Naive thymus-derived CD8-positive, alpha-beta T cell (primary cell): ENCODE measurements at regions not wholly inside any gene's neighbourhood (a gene's known extent, or its start where the extent isn't known, plus 50 kb on each side); places are given as distances from the start of the nearest gene placed in this dataset.

Source experiments
- ATAC-seq, 2 donors: fragments of 150-1000 bp; cut with Tn5 transposase in 1 of 2; sonication (Bioruptor Pico), chemical (Tn5 transposase) in 1 of 2; 1 replicate in 1 of 2; 2 replicates in 1 of 2; pipeline ENCODE4 v1.10.0; 2021; ENCODE audit warnings: mild to moderate bottlenecking in 2 of 2, moderate library complexity in 2 of 2
- POLR2A ChIA-PET: fragments of 350-600 bp; sonication (Branson Sonifier 250); formaldehyde crosslinking; loops from one replicate; lab custom pipeline; 2021; ENCODE audit warnings: antibody characterized with exemption; lab: Charles Lee
- DNase-seq, 10 donors: peaks; one replicate each; pipeline versions ENCODE4 v3.0.0 to v3.0.0-alpha.2; 2020 to 2022
- H3K27ac Mint-ChIP-seq, 10 donors: one replicate each; pipeline ENCODE4 v1.8.0; 2020 to 2022; ENCODE audit warnings: mild to moderate bottlenecking in 10 of 10, mixed read lengths in 10 of 10, moderate library complexity in 4 of 10, inconsistent platforms in 1 of 10
- H3K27me3 Mint-ChIP-seq, 5 donors: one replicate each; pipeline ENCODE4 v1.8.0; 2021 to 2022; ENCODE audit warnings: mixed read lengths in 5 of 5
- H3K36me3 Mint-ChIP-seq, 3 donors: one replicate each; pipeline ENCODE4 v1.8.0; 2020 to 2022; ENCODE audit warnings: mixed read lengths in 3 of 3, mild to moderate bottlenecking in 2 of 3, inconsistent platforms in 1 of 3
- H3K4me1 Mint-ChIP-seq, 4 donors: one replicate each; pipeline ENCODE4 v1.8.0; 2021 to 2022; ENCODE audit warnings: mixed read lengths in 4 of 4
- H3K4me3 Mint-ChIP-seq, 10 donors: one replicate each; pipeline ENCODE4 v1.8.0; 2020 to 2022; ENCODE audit warnings: mild to moderate bottlenecking in 10 of 10, mixed read lengths in 10 of 10, moderate library complexity in 6 of 10, inconsistent platforms in 1 of 10
- H3K9me3 Mint-ChIP-seq, 9 donors: one replicate each; pipeline ENCODE4 v1.8.0; 2020 to 2022; ENCODE audit warnings: mixed read lengths in 9 of 9, mild to moderate bottlenecking in 3 of 9, inconsistent platforms in 1 of 9, moderate library complexity in 1 of 9

GRCh38 chr6:138600261-138600660 lies 101.0 kb upstream of the NHSL1 start:
- no peak for ATAC-seq
- Mint-ChIP-seq H3K27ac (no peak overlapping the region), H3K4me3 (no peak overlapping the region), H3K36me3 (no peaks in the 10 kb centered on the region), H3K9me3 (no peaks in the 10 kb centered on the region), H3K4me1 (no peaks in the 10 kb centered on the region), H3K27me3 (peaks cover 2 to 11% (median 6%) of the 10 kb centered on the region in 5 donors)
- DNase-seq: no peak
- POLR2A ChIA-PET: no interaction called here

- Mint-ChIP-seq H3K27me3 (peaks cover 5 to 11% (median 9%) of the 10 kb centered on the region in 5 donors), H3K4me1 (no peaks in the 10 kb centered on the region), H3K27ac (no peak overlapping the region), H3K4me3 (no peak overlapping the region), H3K9me3 (no peaks in the 10 kb centered on the region), H3K36me3 (no peaks in the 10 kb centered on the region)
- DNase-seq: no peak
- no peak for ATAC-seq
- POLR2A ChIA-PET: no interaction called here
Measured at GRCh38 chr6:138600726-138601125, 101.4 kb upstream of the NHSL1 start.

GRCh38 chr6:138601128-138601527 lies 101.8 kb upstream of the NHSL1 start:
- no peaks in the 10 kb centered on the region for H3K9me3 Mint-ChIP-seq
- no peak for DNase-seq
- no peak overlapping the region for H3K27ac Mint-ChIP-seq
- no peak overlapping the region for H3K4me3 Mint-ChIP-seq
- peaks cover 6 to 11% (median 9%) of the 10 kb centered on the region in 5 donors for H3K27me3 Mint-ChIP-seq
- no peaks in the 10 kb centered on the region for H3K36me3 Mint-ChIP-seq
- H3K4me1 Mint-ChIP-seq: no peaks in the 10 kb centered on the region
- no peak for ATAC-seq
- POLR2A ChIA-PET: no interaction called here

GRCh38 chr6:138605958-138606357 lies 106.7 kb upstream of the NHSL1 start:
- DNase-seq (no peak), ATAC-seq (no peak)
- Mint-ChIP-seq H3K36me3 (no peaks in the 10 kb centered on the region), H3K9me3 (no peaks in the 10 kb centered on the region), H3K27me3 (peaks cover 7 to 18% (median 12%) of the 10 kb centered on the region in 5 donors), H3K27ac (no peak overlapping the region), H3K4me3 (no peak overlapping the region), H3K4me1 (no peaks in the 10 kb centered on the region)
- POLR2A ChIA-PET: no interaction called here

GRCh38 chr6:138607478-138608433 lies 108.5 kb upstream of the NHSL1 start:
- H3K36me3 Mint-ChIP-seq: no peaks in the 10 kb centered on the region
- no peak overlapping the region for H3K27ac Mint-ChIP-seq
- H3K4me3 Mint-ChIP-seq: no peak overlapping the region
- H3K27me3 Mint-ChIP-seq: peaks cover 3 to 11% (median 10%) of the 10 kb centered on the region in 5 donors
- no peaks in the 10 kb centered on the region for H3K9me3 Mint-ChIP-seq
- H3K4me1 Mint-ChIP-seq: no peaks in the 10 kb centered on the region
- DNase-seq: no peak
- POLR2A ChIA-PET: no interaction called here
- ATAC-seq: no peak

- no peaks in the 10 kb centered on the region for H3K36me3 Mint-ChIP-seq
- ATAC-seq (no peak), DNase-seq (no peak)
- no peak overlapping the region for H3K4me3 Mint-ChIP-seq
- no peaks in the 10 kb centered on the region for H3K9me3 Mint-ChIP-seq
- peaks cover 1 to 10% (median 9%) of the 10 kb centered on the region in 5 donors for H3K27me3 Mint-ChIP-seq
- no peak overlapping the region for H3K27ac Mint-ChIP-seq
- POLR2A ChIA-PET: no interaction called here
- no peaks in the 10 kb centered on the region for H3K4me1 Mint-ChIP-seq
Measured at GRCh38 chr6:138608896-138609295, 109.6 kb upstream of the NHSL1 start.

GRCh38 chr6:138609801-138610430 lies 110.6 kb upstream of the NHSL1 start:
- Mint-ChIP-seq H3K9me3 (no peaks in the 10 kb centered on the region), H3K4me1 (no peaks in the 10 kb centered on the region), H3K27me3 (peaks cover 3 to 10% (median 9%) of the 10 kb centered on the region in 5 donors), H3K27ac (no peak overlapping the region), H3K4me3 (no peak overlapping the region), H3K36me3 (no peaks in the 10 kb centered on the region)
- ATAC-seq (no peak), DNase-seq (no peak)
- POLR2A ChIA-PET: no interaction called here

- POLR2A ChIA-PET: no interaction called here
- DNase-seq (no peak), ATAC-seq (no peak)
- no peaks in the 10 kb centered on the region for H3K9me3 Mint-ChIP-seq
- H3K36me3 Mint-ChIP-seq: no peaks in the 10 kb centered on the region
- peaks cover 2 to 9% (median 5%) of the 10 kb centered on the region in 5 donors for H3K27me3 Mint-ChIP-seq
- no peak overlapping the region for H3K27ac Mint-ChIP-seq
- H3K4me3 Mint-ChIP-seq: no peak overlapping the region
- no peaks in the 10 kb centered on the region for H3K4me1 Mint-ChIP-seq
Measured at GRCh38 chr6:138610816-138611215, 111.5 kb upstream of the NHSL1 start.

- H3K27ac Mint-ChIP-seq: no peak overlapping the region
- ATAC-seq: no peak
- H3K4me1 Mint-ChIP-seq: no peaks in the 10 kb centered on the region
Measured at GRCh38 chr6:138614151-138614550, 114.9 kb upstream of the NHSL1 start.

GRCh38 chr6:138618168-138618567 lies 118.9 kb upstream of the NHSL1 start:
- Mint-ChIP-seq H3K36me3 (no peaks in the 10 kb centered on the region), H3K27ac (no peak overlapping the region), H3K27me3 (peaks cover 0 to 4% (median 0%) of the 10 kb centered on the region in 5 donors), H3K4me1 (no peaks in the 10 kb centered on the region), H3K9me3 (no peaks in the 10 kb centered on the region), H3K4me3 (no peak overlapping the region)
- no peak for ATAC-seq
- POLR2A ChIA-PET: no interaction called here
- DNase-seq: no peak

More at GRCh38 chr6:138614151-138614550, 114.9 kb upstream of the NHSL1 start:
- no peak overlapping the region for H3K4me3 Mint-ChIP-seq
- no peaks in the 10 kb centered on the region for H3K36me3 Mint-ChIP-seq
- no peaks in the 10 kb centered on the region for H3K9me3 Mint-ChIP-seq
- peaks cover 0 to 4% (median 0%) of the 10 kb centered on the region in 5 donors for H3K27me3 Mint-ChIP-seq
- POLR2A ChIA-PET: no interaction called here
- no peak for DNase-seq

- H3K4me1 Mint-ChIP-seq: no peaks in the 10 kb centered on the region
- ATAC-seq (no peak), DNase-seq (no peak)
- no peak overlapping the region for H3K4me3 Mint-ChIP-seq
- H3K27me3 Mint-ChIP-seq: no peaks in the 10 kb centered on the region
- POLR2A ChIA-PET: no interaction called here
- no peaks in the 10 kb centered on the region for H3K9me3 Mint-ChIP-seq
- H3K36me3 Mint-ChIP-seq: no peaks in the 10 kb centered on the region
- H3K27ac Mint-ChIP-seq: no peak overlapping the region
Measured at GRCh38 chr6:138620630-138621029, 121.3 kb upstream of the NHSL1 start.

- H3K9me3 Mint-ChIP-seq: no peaks in the 10 kb centered on the region
- POLR2A ChIA-PET: interaction anchor here (0.7 kb wide), 1 partner anchor 21 kb away, joined by 3 read pairs; no protein-coding TSS in a partner anchor
- H3K4me1 Mint-ChIP-seq: no peaks in the 10 kb centered on the region
- H3K27me3 Mint-ChIP-seq: peaks cover 0 to 3% (median 0%) of the 10 kb centered on the region in 5 donors
- H3K36me3 Mint-ChIP-seq: no peaks in the 10 kb centered on the region
- ATAC-seq (no peak), DNase-seq (no peak)
- H3K27ac Mint-ChIP-seq: peak overlapping the region in 1 of 10 donors; percentile 11
- no peak overlapping the region for H3K4me3 Mint-ChIP-seq
Measured at GRCh38 chr6:138622967-138623366, 123.7 kb upstream of the NHSL1 start.

- H3K27me3 Mint-ChIP-seq: peaks cover 10 to 22% (median 15%) of the 10 kb centered on the region in 5 donors
- no peak for ATAC-seq
- no peak overlapping the region for H3K27ac Mint-ChIP-seq
- POLR2A ChIA-PET: no interaction called here
- no peak for DNase-seq
- H3K36me3 Mint-ChIP-seq: peaks cover 0 to 8% (median 4%) of the 10 kb centered on the region in 3 donors
- H3K4me3 Mint-ChIP-seq: no peak overlapping the region
- H3K4me1 Mint-ChIP-seq: no peaks in the 10 kb centered on the region
- peaks cover 0 to 16% (median 6%) of the 10 kb centered on the region in 9 donors for H3K9me3 Mint-ChIP-seq
Measured at GRCh38 chr6:138631566-138631965, 132.3 kb upstream of the NHSL1 start.
